ENCODE measurements at regions not wholly inside any gene's neighbourhood (a gene's known extent, or its start where the extent isn't known, plus 50 kb on each side); places are given as distances from the start of the nearest gene placed in this dataset.

DNA sequence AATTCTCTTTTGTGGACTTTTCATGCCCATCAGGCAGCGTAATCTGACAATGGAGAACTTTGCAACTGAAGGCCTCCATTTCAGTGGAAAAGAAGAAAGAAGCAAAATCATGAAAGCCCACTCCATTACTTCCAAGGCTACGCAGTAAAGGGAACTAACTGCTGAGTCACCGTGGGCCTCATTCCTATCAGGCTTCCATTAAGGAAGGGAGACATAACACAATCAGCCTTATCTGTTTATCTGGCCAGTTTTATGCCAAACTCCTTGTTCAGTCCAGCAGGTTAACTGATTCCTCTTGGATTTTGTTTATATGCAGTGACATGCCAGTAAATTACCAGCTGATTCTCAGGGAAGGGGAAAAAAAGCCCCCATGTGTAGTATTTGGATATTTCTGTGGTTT lies 56.8 kb upstream of the KATNAL1 start:
- H3K9me3 Mint-ChIP-seq (ENCODE audit: low read depth): no peaks in the 10 kb centered on the region
- H3K36me3 Mint-ChIP-seq (ENCODE audit: insufficient read depth): no peaks in the 10 kb centered on the region
- H3K4me1 Mint-ChIP-seq (ENCODE audit: low read depth): peaks cover 12% of the 10 kb centered on the region
- peaks cover 7% of the 10 kb centered on the region for H3K27me3 Mint-ChIP-seq
- DNase-seq (ENCODE audit: low spot score, unreplicated experiment): no peak
- TF ChIP-seq, protein P1, sequence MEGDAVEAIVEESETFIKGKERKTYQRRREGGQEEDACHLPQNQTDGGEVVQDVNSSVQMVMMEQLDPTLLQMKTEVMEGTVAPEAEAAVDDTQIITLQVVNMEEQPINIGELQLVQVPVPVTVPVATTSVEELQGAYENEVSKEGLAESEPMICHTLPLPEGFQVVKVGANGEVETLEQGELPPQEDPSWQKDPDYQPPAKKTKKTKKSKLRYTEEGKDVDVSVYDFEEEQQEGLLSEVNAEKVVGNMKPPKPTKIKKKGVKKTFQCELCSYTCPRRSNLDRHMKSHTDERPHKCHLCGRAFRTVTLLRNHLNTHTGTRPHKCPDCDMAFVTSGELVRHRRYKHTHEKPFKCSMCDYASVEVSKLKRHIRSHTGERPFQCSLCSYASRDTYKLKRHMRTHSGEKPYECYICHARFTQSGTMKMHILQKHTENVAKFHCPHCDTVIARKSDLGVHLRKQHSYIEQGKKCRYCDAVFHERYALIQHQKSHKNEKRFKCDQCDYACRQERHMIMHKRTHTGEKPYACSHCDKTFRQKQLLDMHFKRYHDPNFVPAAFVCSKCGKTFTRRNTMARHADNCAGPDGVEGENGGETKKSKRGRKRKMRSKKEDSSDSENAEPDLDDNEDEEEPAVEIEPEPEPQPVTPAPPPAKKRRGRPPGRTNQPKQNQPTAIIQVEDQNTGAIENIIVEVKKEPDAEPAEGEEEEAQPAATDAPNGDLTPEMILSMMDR (IDR thresholded peaks at IDR 0.05; ENCODE audit: unreplicated experiment): no peak
- no peak overlapping the region for H3K4me3 Mint-ChIP-seq (ENCODE audit: low read depth)
- H3K27ac Mint-ChIP-seq: peak overlapping the region; percentile 24

DNA sequence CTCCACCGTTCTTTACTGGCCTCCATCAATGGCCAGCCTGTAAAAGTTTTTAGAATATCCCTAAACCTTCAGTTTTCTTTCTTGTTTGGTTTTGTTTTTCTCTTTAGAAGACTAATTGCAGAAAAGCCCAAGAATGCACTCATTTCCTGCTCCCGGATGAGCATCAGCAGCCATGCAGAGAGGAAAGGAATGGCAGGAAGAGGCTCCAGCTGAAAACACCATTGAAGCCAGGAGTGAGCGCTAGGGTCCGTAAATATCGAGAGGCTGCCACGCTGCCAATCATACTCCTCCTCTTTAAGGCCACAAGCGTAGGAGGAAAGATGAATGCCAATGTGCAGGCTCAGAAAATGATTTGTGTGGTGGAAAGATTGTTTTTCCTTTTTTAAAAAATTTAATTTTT lies 57.4 kb upstream of the UBE2L5 start:
- TF ChIP-seq, protein P1 (IDR thresholded peaks at IDR 0.05; ENCODE audit: unreplicated experiment): no peak
- Mint-ChIP-seq H3K27me3 (peaks cover 7% of the 10 kb centered on the region), H3K36me3 (ENCODE audit: insufficient read depth) (no peaks in the 10 kb centered on the region), H3K27ac (no peak overlapping the region), H3K4me3 (ENCODE audit: low read depth) (no peak overlapping the region), H3K9me3 (ENCODE audit: low read depth) (no peaks in the 10 kb centered on the region), H3K4me1 (ENCODE audit: low read depth) (peaks cover 13% of the 10 kb centered on the region)
- no peak for DNase-seq (ENCODE audit: low spot score, unreplicated experiment)

GRCh38 chr13:30366088-30366487 lies 56.2 kb upstream of the UBE2L5 start:
- no peaks in the 10 kb centered on the region for H3K9me3 Mint-ChIP-seq (ENCODE audit: low read depth)
- H3K27ac Mint-ChIP-seq: no peak overlapping the region
- H3K27me3 Mint-ChIP-seq: peaks cover 7% of the 10 kb centered on the region
- H3K36me3 Mint-ChIP-seq (ENCODE audit: insufficient read depth): no peaks in the 10 kb centered on the region
- H3K4me1 Mint-ChIP-seq (ENCODE audit: low read depth): peaks cover 15% of the 10 kb centered on the region
- DNase-seq (ENCODE audit: low spot score, unreplicated experiment): no peak
- H3K4me3 Mint-ChIP-seq (ENCODE audit: low read depth): no peak overlapping the region
- TF ChIP-seq, protein P1 (IDR thresholded peaks at IDR 0.05; ENCODE audit: unreplicated experiment): no peak

- Mint-ChIP-seq H3K4me1 (ENCODE audit: low read depth) (peaks cover 23% of the 10 kb centered on the region), H3K27ac (no peak overlapping the region), H3K9me3 (ENCODE audit: low read depth) (no peaks in the 10 kb centered on the region), H3K36me3 (ENCODE audit: insufficient read depth) (no peaks in the 10 kb centered on the region), H3K27me3 (no peaks in the 10 kb centered on the region), H3K4me3 (ENCODE audit: low read depth) (no peak overlapping the region)
- TF ChIP-seq, protein P1 (IDR thresholded peaks at IDR 0.05; ENCODE audit: unreplicated experiment): no peak
- no peak for DNase-seq (ENCODE audit: low spot score, unreplicated experiment)
Observed at GRCh38 chr13:30367296-30367695, 55.0 kb upstream of the UBE2L5 start.

DNA sequence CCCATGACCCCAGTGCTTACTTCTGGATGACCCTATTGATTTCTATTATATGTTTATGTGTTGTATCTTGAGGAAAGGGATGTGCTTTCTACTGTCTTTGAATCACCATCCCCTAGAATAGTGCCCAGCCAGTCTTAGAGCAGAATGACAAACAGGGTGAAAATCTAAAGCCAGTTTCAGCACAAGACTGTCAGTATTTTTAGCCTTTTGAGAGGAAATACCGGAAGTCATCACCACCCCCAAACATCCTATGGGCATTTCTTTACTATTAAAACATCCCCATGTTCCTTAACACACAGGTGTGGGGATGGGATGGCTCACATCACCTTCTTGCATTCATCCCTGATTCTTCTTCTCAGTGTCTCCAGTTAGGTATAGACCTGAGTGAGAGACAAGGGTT lies 52.1 kb upstream of the UBE2L5 start:
- Mint-ChIP-seq H3K36me3 (ENCODE audit: insufficient read depth) (no peaks in the 10 kb centered on the region), H3K4me3 (ENCODE audit: low read depth) (no peak overlapping the region), H3K4me1 (ENCODE audit: low read depth) (peaks cover 17% of the 10 kb centered on the region), H3K27ac (peak overlapping the region; percentile 12), H3K9me3 (ENCODE audit: low read depth) (no peaks in the 10 kb centered on the region), H3K27me3 (peaks cover 1% of the 10 kb centered on the region)
- no peak for DNase-seq (ENCODE audit: low spot score, unreplicated experiment)
- TF ChIP-seq, protein P1 (IDR thresholded peaks at IDR 0.05; ENCODE audit: unreplicated experiment): no peak

Data from progenitor cell of endocrine pancreas (in vitro differentiated cells).